Heart right ventricle (tissue), 16 donors: ENCODE measurements at regions not wholly inside any gene's neighbourhood (a gene's known extent, or its start where the extent isn't known, plus 50 kb on each side); places are given as distances from the start of the nearest gene placed in this dataset.

ENCODE experiments used
- ATAC-seq, 8 donors: fragments of 200-7000 bp; cut with Tn5 transposase; one replicate each; pipeline ENCODE4 v1.9.1; 2020; ENCODE audit warnings: mild to moderate bottlenecking in 8 of 8, moderate library complexity in 8 of 8, moderate number of reproducible peaks in 1 of 8
- DNase-seq, 2 donors: peaks; one replicate each; pipeline ENCODE4 v3.0.0-alpha.2; 2020
- H3K27ac ChIP-seq, 10 donors: fragments of 200-600 bp; sonication (generic) in 2 of 10; one replicate each; pipeline versions ENCODE4 v1.5.0 to v1.8.0; 2020 to 2022; ENCODE audit warnings: mild to moderate bottlenecking in 3 of 10
- H3K27me3 ChIP-seq, 7 donors: fragments of 200-600 bp; one replicate each; pipeline ENCODE4 v1.8.0; 2021 to 2022; ENCODE audit warnings: mild to moderate bottlenecking in 2 of 7
- H3K36me3 ChIP-seq, 9 donors: fragments of 200-600 bp; sonication (generic) in 1 of 9; one replicate each; pipeline versions ENCODE4 v1.5.0 to v1.8.0; 2020 to 2022; ENCODE audit warnings: mild to moderate bottlenecking in 2 of 9
- H3K4me1 ChIP-seq, 9 donors: fragments of 200-600 bp; sonication (generic) in 1 of 9; one replicate each; pipeline versions ENCODE4 v1.5.0 to v1.8.0; 2020 to 2022; ENCODE audit warnings: mild to moderate bottlenecking in 4 of 9
- H3K4me3 ChIP-seq, 10 donors: fragments of 200-600 bp; sonication (generic) in 2 of 10; one replicate each; pipeline versions ENCODE4 v1.5.0 to v1.8.0; 2020 to 2022; ENCODE audit warnings: mild to moderate bottlenecking in 7 of 10, moderate library complexity in 2 of 10
- H3K9me3 ChIP-seq, 11 donors: fragments of 200-600 bp in 10 of 11; sonication (generic) in 2 of 11; one replicate each; pipeline versions ENCODE4 v1.5.0 to v1.8.0; 2013 to 2022; ENCODE audit warnings: mild to moderate bottlenecking in 2 of 11, control low read depth in 1 of 11, moderate library complexity in 1 of 11
- WGBS, 2 donors: extraction: QIAGEN DNeasy Blood & Tissue Kit; methylation state at CpG; one replicate each; pipeline ENCODE4 v1.1.7; 2013; ENCODE audit warnings: inconsistent platforms in 1 of 2; 5-methylcytosine and 5-hydroxymethylcytosine counted together
- intact Hi-C, 10 donors: fragments of 100-400 bp; cut with DNase I; formaldehyde crosslinking; loops; one replicate each; pipeline versions ENCODE4 v1.11.1 to v1.14.2; 2022
- TF ChIP-seq, protein P1 (sequence below), 9 donors: fragments of 200-600 bp; sonication (generic) in 2 of 9; IDR thresholded peaks; one replicate each; pipeline versions ENCODE4 v1.5.0 to v1.8.0; 2021 to 2022; ENCODE audit warnings: antibody characterized with exemption in 9 of 9, mild to moderate bottlenecking in 5 of 9, moderate library complexity in 1 of 9
- donor health status: Arrhythmogenic right ventricular cardiomyopathy.
- donor health status: ischemic (EF 13 %, LVEDD 7.1; RV severe dilation, severe dysfunction).
- donor health status: healthy with polysubstance abuse.
- donor health status: DM: no; HTN: yes; CAD: no.
- donor health status: DM: no; HTN: no; CAD: no.
- donor health status: ischemic (EF 25% LVEDD 6.9; RV normal size, moderate dysfunction).
- donor health status: ischemic (EF 25% LVEDD 5.7; RV mildly dilated, moderate dysfunction).
- donor health status: healthy.
- donor health status: DM: yes; HTN: yes; CAD: no.
- donor health status: Ischemic cardiomyopathy.
- donor health status: ischemic (EF 35%, LVEDD 5.7; RV mildly dilated, moderate dysfunction).
- donor health status: nonischemic (EF 11% LVEDD 7.7; RV severe dilation, severe dysfunction).
- donor health status: DM: yes; HTN: yes; CAD: no.
- donor health status: PGD.
- donor health status: ischemic (EF 29% LVEDD 5.4; RV normal size, mild dysfunction).
- donor health status: nonischemic (EF 23%, LVEDD 6.1; RV moderate dilation, normal function).

DNA sequence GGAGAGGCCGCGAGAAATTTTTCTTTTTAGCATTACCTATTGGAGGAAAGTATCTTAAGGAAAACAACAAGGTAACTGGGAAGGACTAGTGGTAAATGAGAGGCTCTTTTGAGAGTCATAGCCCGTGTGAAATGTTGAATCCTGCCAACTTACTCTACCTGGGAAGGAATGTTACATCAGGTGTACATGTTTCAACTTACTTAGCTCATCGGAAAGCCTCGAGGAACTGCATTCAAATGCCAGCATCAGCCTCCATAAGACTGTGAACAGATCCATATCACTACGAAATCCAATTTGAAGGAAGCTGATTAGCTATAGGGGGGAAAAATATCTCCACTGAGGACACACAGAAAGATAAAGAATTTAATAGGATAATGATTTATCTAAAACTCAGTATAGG is 72.3 kb upstream of the PDZRN3 start:
- no peak overlapping the region for H3K27ac ChIP-seq
- WGBS, 2 donors, result 68 to 73% methylated on average over 6 of the region's 6 CpGs
- peaks cover 0 to 11% (median 0%) of the 10 kb centered on the region in 11 donors for H3K9me3 ChIP-seq
- no peak for DNase-seq
- no peaks in the 10 kb centered on the region for H3K27me3 ChIP-seq
- no peaks in the 10 kb centered on the region for H3K4me1 ChIP-seq
- no peak overlapping the region for H3K4me3 ChIP-seq
- intact Hi-C loops, result no loop called here
- ATAC-seq, result no peak
- no peaks in the 10 kb centered on the region for H3K36me3 ChIP-seq
- TF ChIP-seq, protein P1, sequence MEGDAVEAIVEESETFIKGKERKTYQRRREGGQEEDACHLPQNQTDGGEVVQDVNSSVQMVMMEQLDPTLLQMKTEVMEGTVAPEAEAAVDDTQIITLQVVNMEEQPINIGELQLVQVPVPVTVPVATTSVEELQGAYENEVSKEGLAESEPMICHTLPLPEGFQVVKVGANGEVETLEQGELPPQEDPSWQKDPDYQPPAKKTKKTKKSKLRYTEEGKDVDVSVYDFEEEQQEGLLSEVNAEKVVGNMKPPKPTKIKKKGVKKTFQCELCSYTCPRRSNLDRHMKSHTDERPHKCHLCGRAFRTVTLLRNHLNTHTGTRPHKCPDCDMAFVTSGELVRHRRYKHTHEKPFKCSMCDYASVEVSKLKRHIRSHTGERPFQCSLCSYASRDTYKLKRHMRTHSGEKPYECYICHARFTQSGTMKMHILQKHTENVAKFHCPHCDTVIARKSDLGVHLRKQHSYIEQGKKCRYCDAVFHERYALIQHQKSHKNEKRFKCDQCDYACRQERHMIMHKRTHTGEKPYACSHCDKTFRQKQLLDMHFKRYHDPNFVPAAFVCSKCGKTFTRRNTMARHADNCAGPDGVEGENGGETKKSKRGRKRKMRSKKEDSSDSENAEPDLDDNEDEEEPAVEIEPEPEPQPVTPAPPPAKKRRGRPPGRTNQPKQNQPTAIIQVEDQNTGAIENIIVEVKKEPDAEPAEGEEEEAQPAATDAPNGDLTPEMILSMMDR (IDR thresholded peaks at IDR 0.05), result no peak

DNA sequence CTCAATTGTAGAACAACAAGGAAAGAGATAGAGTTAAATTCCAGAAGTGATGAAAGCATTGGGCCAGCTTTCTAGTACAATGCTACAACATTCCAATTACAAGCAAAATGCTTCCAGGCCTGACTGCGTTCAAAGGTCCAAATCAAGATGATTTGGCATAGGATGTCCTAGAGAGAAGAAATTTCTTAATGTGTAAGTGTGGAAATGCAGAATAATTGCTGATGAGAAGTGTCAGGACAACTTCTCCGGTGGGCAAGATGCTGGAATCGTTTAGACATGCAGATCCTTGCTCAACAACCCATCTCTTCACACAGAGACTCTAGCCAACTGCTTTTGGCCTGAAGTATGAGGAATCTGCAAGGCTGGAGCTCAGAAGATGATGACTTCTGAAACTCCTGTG is 71.1 kb upstream of the PDZRN3 start:
- intact Hi-C loops, result no loop called here
- DNase-seq, result no peak
- Histone ChIP-seq H3K9me3 (peaks cover 0 to 11% (median 0%) of the 10 kb centered on the region in 11 donors), H3K4me1 (no peaks in the 10 kb centered on the region), H3K4me3 (no peak overlapping the region), H3K36me3 (no peaks in the 10 kb centered on the region), H3K27ac (no peak overlapping the region), H3K27me3 (no peaks in the 10 kb centered on the region)
- TF ChIP-seq, protein P1 (IDR thresholded peaks at IDR 0.05), result no peak
- 68% methylated on average over 3 of the region's 3 CpGs for WGBS, 2 donors
- no peak for ATAC-seq

DNA sequence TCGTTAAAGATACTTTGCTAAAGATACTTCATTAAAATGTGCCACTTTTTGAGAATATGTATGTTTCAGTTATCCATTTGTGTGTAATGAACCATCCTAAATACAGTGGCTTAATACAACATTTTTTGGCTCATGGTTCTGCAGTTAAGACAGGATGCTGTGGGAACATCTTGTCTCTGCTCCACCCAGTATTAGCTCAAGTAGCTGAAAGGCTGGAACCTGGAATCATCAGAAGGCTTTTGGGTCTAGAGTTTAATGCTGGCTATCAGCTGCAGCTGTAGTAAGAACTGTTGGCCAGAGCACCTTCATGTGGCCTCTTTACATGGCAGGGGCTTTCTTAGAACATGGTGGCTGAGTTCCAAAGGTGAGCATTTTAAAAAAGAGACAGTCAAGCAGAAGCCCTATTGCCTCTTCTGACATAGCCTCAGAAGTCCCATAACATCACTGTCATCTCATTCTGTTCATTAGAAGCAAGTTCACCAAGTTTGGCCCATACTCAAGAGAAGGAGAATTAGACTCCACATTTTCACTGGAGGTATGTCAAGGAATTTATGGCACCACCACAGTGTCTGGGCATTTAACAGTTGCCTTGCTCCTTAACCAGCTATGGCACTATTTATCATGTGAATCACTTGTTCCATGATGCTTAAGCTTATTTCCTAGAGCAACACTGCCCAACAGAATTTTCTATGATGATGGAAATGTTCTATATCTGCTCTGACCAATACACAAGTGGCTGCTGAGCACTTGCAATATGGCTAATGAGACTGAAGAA is 70.4 kb upstream of the PDZRN3 start:
- H3K4me1 ChIP-seq, result no peaks in the 10 kb centered on the region
- peaks cover 0 to 11% (median 0%) of the 10 kb centered on the region in 11 donors for H3K9me3 ChIP-seq
- H3K4me3 ChIP-seq, result no peak overlapping the region
- WGBS, 2 donors, result 83 to 91% methylated on average over 1 of the region's 1 CpG
- H3K27me3 ChIP-seq, result no peaks in the 10 kb centered on the region
- no peak for ATAC-seq
- no peaks in the 10 kb centered on the region for H3K36me3 ChIP-seq
- intact Hi-C loops, result no loop called here
- no peak overlapping the region for H3K27ac ChIP-seq
- no peak for DNase-seq
- TF ChIP-seq, protein P1 (IDR thresholded peaks at IDR 0.05), result no peak

DNA sequence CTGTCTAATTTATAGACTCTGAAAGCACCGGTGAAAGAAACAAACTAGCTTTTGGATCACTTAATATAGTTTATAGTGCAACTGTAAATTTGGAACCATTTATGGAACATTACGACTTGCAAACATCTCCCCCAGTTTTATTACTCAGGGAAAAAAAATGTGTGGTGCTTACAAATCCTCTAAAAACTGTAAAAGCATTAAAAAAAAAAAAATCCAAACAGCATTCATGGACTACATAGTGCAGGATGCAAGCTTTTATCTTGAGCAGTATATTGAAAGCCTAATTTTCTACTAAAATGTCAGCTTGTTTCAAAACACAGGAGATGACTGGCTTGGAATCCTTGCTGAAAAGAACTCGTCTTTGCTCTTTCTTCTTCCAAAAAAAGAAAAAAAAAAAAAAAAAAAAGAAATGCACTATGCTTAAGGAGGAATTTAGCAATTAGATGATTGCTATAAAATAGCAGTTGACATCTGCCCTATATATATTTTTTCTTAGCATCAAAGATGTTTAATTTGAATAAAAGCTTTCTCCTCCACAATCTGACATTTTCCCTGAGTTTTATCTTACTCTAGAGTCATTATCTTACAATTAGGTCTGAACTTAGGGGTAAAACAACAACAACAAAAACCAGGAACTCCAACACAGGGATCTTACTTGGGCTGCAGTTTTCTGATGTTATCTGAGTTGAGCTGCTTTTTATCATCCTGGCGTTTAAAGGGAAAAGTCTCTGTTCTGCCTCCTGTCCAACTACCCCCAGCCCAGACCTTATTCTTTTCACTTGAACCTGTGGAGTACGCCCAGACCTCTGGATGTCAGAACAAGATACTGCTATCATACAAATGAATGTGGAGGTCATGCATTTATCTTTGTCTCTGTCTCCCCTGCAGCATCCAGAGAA is 62.6 kb upstream of the PDZRN3 start:
- Histone ChIP-seq H3K4me3 (no peak overlapping the region), H3K27ac (no peak overlapping the region), H3K27me3 (no peaks in the 10 kb centered on the region), H3K4me1 (no peaks in the 10 kb centered on the region), H3K9me3 (no peaks in the 10 kb centered on the region), H3K36me3 (no peaks in the 10 kb centered on the region)
- ATAC-seq (no peak), DNase-seq (no peak)
- intact Hi-C loops, result no loop called here
- WGBS, 2 donors, result 67 to 71% methylated on average over 5 of the region's 5 CpGs
- TF ChIP-seq, protein P1 (IDR thresholded peaks at IDR 0.05), result no peak
